NCI-H345 treated with DMSO at 0.1 percent for 48 hours (cell line): ENCODE measurements at regions not wholly inside any gene's neighbourhood (a gene's known extent, or its start where the extent isn't known, plus 50 kb on each side); places are given as distances from the start of the nearest gene placed in this dataset.

ENCODE experiments used
- DNase-seq: peaks from one replicate; lab custom pipeline; 2025; ENCODE audit not compliant: unreplicated experiment; lab: John Stamatoyannopoulos, UW

- DNase-seq, result no peak
Observed at GRCh38 chr16:85356157-85356556, 243.9 kb upstream of the CIBAR2 start.

GRCh38 chr16:85357323-85357722 is 245.1 kb upstream of the CIBAR2 start:
- DNase-seq, result no peak

- DNase-seq, result no peak
Observed at GRCh38 chr16:85357924-85358505, 245.7 kb upstream of the CIBAR2 start.

- DNase-seq, result no peak
Observed at GRCh38 chr16:85358704-85359146, 246.5 kb upstream of the CIBAR2 start.

- DNase-seq, result no peak
Observed at GRCh38 chr16:85359147-85359822, 247.0 kb upstream of the CIBAR2 start.

DNA sequence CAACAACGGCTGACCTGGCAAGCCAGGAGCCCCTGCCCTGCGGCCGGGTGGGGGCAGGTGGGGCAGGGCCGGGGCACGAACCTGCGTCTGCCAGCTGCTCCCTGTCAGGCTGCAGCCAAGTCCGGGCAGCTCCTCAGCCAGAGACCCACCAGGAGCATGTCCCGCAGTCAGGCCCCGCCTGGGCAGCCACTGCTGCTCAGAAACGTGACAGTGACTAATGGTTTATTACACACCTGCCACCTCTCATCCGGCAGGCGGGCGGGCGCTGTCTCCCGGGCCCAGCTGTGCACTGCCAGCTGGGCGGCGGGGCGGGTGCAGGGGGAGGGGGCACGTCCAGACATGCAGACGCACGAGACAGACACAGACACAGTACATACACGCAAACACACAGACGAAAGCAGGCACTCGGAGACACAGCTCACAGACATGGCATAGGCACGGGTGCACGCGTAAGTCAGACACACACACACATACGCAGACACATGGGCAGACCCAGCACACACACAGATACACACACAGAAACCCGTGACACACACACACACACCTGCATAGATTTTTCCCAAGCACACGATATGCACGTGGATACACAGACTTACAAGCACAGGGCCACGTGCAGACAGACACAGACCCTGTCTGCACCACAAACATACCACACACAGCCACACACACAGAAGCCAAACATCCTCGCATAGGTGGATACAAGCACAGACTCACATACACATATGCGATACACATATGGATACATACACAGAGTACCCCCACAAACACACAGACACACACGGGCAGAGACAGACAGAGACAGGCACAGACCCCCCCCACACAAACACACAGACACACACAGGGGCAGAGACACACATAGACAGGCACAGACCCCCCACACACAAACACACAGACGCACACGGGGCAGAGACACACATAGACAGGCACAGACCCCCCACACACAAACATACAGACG is 248.3 kb upstream of the CIBAR2 start:
- peak; percentile 91 for DNase-seq

DNA sequence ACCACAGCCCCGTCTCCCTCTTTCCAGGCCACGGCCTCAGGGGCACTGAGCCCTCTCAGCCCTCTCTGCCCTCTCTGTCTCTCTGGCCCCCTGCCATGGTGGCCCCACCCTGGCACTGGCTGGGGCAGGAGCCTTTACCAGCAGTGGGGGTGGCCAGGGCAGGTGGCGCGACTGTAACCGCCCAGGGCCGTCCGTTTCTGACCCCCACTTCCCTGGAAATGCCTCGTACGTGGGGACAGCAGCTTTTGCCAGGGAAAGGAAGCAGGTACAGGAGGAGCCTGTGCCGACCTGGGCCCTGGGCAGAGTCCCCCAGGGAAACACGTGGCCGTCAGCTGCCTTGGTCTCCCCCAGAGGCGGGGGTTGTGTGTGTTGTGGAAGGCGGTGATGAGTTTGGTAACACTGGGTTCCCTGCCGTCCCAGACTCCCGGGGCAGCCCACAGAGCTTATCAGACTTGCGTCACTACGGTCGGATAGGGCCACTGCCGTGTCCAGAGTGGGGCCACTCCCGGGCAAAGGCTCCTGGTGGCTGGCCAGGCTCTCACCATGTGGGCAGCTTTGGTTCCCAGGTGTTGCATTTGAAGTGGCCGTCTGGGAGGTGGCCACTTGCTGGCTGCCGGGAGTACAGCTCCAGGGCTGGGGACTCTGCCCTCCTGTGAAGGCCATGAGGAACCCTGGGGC is 249.3 kb upstream of the CIBAR2 start:
- DNase-seq, result no peak

DNA sequence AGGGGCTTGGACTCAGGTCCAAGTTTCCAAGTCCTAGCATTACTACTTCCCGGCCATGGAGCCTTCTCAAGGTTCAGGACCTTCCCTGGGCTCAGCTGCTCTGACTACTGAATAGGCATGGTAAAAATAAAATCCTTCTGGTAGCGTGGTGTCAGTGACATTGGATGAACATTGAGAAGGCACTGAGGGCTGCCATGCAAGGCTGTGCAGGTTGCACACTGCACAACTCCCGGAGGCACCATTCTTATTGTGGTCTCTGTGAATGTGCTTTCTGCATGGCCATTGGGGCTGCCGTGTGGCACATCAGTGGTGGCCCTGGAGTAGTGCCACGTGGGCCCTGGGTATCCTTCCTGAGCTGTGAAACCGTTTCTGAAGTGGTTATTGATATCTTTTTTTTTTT is 250.2 kb upstream of the CIBAR2 start:
- no peak for DNase-seq

GRCh38 chr16:85363427-85363826 is 249.7 kb upstream of the GSE1 start:
- no peak for DNase-seq

DNA sequence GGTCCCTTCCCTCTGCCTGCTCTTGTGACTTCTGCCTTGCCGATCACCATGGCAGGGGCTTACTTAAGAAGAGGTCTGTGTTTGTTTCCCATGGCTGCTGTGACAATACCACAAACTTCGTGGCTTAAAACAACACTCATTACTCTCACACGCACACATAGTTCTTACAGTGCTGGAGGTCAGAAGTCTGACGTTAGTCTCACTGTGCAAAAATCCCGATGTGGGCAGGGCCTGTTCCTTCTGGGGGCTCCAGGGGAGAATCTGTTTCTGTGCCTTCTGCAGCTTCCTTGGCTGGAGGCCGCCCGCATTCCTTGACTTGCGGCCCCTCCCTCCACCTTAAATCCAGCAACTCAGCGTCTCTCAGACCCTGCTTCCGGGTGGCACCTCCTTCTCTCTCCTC is 249.2 kb upstream of the GSE1 start:
- DNase-seq, result no peak

GRCh38 chr16:85364323-85365040 is 248.6 kb upstream of the GSE1 start:
- DNase-seq, result no peak

GRCh38 chr16:85365120-85365519 is 248.0 kb upstream of the GSE1 start:
- DNase-seq, result no peak

GRCh38 chr16:85366031-85366763 is 246.9 kb upstream of the GSE1 start:
- no peak for DNase-seq

GRCh38 chr16:85367485-85367884 is 245.6 kb upstream of the GSE1 start:
- DNase-seq, result no peak

GRCh38 chr16:85369060-85369459 is 244.1 kb upstream of the GSE1 start:
- no peak for DNase-seq

DNA sequence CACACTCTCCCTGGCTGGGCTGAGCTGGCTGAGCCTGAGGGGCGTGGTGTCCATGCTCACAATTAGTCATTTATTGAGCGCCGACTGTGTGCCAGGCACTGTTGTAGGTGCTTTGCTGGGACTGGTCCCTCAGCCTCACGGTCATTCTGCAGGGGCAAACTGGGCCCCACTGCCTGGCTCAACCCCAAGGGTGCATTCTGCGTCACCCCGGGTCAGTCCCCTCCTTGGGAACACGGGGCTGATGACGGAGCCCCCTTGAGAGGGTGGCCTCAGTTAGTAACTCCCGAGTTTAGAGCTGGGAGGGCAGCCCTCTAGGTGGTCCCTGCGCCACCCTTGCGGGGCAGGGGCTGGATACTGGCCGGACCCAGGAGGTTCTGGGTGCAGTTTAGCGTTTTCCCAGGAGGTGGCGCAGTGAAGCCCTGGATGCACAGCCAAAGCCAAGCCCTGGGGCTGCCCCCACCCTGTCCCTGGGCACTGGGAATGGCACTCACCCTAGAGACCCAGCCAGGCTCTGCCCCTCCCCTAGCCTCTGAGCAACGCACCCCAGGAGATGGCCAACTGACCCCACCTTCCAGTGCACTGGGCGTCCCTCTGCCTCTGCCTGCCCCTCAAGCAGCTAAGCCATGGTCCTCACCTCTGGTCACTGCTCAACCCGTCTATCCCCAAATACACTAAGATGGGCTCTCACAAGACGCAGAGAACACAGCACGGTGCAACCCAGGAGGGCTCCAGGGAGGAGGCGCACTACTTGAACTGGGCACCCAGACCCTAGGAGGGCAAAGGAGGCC is 243.2 kb upstream of the GSE1 start:
- DNase-seq, result no peak

DNA sequence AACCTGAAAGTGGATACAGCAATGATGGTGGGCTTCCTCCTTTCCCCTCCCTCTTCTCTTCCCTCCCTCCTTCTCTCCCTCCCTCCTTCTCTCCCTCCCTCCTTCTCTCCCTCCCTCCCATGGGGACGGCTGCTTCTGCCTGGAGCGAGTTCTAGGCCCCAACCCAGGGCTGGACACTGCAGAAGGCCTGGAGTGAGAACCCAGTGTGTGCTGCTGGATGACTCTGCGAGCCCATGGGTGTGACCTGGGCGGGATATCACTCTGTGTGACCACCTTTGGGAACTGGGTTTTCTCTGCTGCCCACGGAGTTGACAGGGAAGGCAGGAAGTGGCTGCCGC is 242.6 kb upstream of the GSE1 start:
- DNase-seq, result no peak

- DNase-seq, result no peak
Observed at GRCh38 chr16:85370881-85371651, 242.1 kb upstream of the GSE1 start.

GRCh38 chr16:85371948-85372347 is 241.2 kb upstream of the GSE1 start:
- no peak for DNase-seq
